SH-SY5Y (cell line): ENCODE measurements at regions not wholly inside any gene's neighbourhood (a gene's known extent, or its start where the extent isn't known, plus 50 kb on each side); places are given as distances from the start of the nearest gene placed in this dataset.

ENCODE experiments used
- GATA2 ChIP-seq: IDR thresholded peaks from 2 replicates; pipeline ENCODE4 v1.6.1; 2011; ENCODE audit warnings: mild to moderate bottlenecking, low read depth, low read length
- GATA3 ChIP-seq: IDR thresholded peaks from 2 replicates; pipeline ENCODE4 v1.6.1; 2011; ENCODE audit warnings: low read depth, mild to moderate bottlenecking, low read length, moderate library complexity

DNA sequence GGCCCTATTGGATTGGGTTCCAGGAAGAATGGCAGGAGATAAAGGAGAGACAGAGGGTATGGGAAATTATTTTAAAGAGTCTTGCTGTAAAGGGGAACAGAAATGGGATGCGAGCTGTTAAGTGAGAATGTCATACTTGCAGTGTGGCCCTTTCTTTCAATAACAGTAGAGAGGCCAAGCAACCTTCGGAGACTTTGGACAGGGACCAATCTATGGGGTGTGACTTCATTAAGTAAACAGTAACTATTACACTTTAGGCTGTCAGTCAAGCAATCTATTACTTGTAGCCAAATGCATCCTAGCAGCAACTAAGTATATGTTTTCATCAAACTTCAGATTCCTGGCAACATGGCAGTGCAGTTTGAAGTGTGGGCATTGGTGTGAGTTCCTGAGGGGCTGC, 376.2 kb upstream of the LARGE1 start:
- no peak for TF ChIP-seq GATA3
- TF ChIP-seq GATA2 = no peak

DNA sequence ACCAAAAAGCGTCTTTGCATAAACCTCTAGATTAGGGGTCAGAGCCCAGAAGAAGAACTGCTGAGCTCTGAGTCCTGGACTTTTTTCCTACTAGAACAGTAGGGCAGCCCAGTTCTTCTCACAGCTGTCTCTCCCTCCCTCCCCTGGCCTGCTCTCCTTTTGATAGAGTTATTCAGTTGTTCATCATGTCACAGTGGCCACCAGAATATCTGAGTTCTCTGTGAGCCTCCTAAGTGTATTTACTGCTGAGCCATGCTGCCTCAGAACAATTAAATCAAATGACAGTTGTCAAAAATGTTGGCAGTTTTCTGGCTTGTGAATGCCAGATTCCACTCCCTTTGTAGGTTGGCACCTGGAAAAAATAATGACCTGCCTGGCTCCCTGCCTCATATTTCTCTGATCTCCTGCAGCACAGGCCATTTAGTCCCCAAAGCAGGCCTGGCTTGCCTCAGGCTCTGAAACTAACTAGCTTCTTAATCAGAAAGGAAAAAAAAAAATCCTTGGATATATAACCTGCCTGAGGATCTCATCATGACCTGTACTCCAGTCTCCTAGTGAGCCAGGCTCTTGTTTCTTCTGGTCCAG, 377.4 kb upstream of the LARGE1 start:
- TF ChIP-seq GATA3 (no peak), GATA2 (no peak)

GRCh38 chr22:34299496-34299895, 379.2 kb upstream of the LARGE1 start:
- TF ChIP-seq GATA3 = no peak
- TF ChIP-seq GATA2 = no peak

DNA sequence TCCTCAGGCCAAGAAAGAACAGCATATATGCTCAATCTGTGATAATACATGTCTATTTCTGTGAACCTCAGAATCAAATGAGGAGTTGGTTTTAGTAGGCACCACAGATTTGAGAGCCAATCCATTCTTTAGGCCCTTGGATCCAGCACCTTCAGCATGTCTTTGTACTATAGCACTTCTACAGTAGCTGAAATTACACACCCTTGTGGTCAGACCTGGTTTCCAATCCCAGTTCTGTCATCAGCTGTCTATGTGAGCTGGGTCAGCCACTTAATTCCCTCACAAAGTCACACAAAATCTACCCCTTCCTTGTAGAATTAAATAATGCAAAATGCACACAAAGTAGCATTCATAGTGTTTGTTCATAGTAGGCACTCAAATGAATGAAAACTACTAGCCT, 381.3 kb upstream of the LARGE1 start:
- no peak for TF ChIP-seq GATA2
- no peak for TF ChIP-seq GATA3

DNA sequence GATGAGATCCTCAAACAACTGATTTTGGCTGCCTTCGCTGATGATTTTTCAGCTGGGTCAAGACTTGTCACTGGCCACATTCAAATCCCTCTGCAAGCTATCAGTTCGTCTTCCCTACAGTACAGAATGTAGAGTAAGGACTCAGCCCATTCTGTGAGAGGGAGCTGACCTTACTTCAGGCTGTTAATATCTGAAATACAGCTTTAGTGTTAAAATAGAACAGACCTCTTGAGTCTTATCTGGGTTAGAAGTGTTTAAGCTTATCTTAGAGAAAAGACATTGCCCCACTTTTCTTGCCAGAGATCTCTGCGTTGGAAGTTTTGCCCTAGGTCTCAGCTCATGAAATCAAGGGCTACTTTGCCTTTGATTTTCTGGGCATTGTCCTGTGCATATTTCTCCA, 383.4 kb upstream of the LARGE1 start:
- no peak for TF ChIP-seq GATA2
- no peak for TF ChIP-seq GATA3

GRCh38 chr22:34306361-34306760, 386.1 kb upstream of the LARGE1 start:
- no peak for TF ChIP-seq GATA3
- no peak for TF ChIP-seq GATA2

DNA sequence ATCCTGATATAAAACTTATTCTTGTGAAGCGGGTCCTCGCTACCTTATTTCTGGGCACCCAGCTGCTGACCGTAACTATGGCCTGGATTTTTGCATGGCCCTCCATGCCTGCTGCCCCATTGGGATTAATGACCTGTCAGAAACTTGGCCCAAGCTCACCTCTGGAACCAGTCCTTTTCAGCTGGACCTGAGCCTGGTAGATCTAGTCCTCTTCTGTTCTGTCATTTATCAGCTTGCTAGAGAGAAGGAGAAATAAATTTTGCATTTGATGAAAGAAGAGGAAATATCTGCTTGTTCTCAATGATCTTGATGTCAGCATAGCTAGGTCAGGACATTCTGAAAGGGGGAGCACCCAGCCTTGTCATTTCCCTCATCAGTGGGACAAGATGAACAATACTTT, 387.8 kb upstream of the LARGE1 start:
- no peak for TF ChIP-seq GATA2
- no peak for TF ChIP-seq GATA3

GRCh38 chr22:34319346-34319745, 399.1 kb upstream of the LARGE1 start:
- TF ChIP-seq GATA2 = no peak
- no peak for TF ChIP-seq GATA3

- TF ChIP-seq GATA2 = no peak
- no peak for TF ChIP-seq GATA3
Measured at GRCh38 chr22:34324763-34325162, 404.5 kb upstream of the LARGE1 start.

DNA sequence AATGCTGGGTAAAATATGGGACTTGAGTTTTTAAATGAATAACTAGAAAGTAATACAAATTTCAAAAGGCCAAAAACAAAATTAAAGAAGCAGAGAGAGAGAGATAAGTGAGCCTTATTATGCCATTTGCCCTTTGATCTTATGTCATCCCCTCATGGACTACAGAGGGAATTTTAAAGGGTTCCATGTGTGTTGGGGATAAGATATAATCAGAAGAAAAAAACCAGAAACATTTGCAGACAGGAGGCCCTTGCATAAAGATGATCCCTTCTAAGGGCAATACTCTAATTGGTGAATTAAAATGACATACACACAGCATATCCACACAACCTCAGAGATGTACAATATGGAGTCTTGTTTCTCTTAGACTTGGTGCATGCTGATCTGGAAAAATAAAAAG, 406.6 kb upstream of the LARGE1 start:
- TF ChIP-seq GATA3 (no peak), GATA2 (no peak)

- TF ChIP-seq GATA2 (no peak), GATA3 (no peak)
Measured at GRCh38 chr22:34330432-34330831, 410.2 kb upstream of the LARGE1 start.

GRCh38 chr22:34333285-34333684, 413.0 kb upstream of the LARGE1 start:
- no peak for TF ChIP-seq GATA3
- no peak for TF ChIP-seq GATA2

DNA sequence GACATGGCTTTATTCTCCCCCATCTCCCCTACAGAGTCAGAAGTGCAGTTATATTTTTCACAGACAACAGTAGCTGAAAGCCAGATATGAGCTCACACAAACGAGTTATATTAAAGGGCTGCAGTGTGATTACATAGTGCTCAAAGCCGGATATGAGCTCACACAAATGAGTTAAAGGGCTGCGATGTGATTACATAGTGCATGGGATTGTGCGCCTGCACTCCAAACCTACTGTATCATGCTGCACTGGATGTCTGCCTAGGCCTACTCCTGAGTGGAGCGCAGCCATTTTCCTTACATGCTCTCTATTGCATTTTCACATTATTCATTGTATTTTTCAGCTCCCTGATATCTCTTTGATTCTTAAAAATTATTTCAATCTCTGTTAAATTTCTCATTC, 414.6 kb upstream of the LARGE1 start:
- TF ChIP-seq GATA2 (no peak), GATA3 (no peak)

- no peak for TF ChIP-seq GATA2
Measured at GRCh38 chr22:34344702-34345101, 424.4 kb upstream of the LARGE1 start.

GRCh38 chr22:34354071-34354817, 434.0 kb upstream of the LARGE1 start:
- no peak for TF ChIP-seq GATA3
- TF ChIP-seq GATA2 = no peak

DNA sequence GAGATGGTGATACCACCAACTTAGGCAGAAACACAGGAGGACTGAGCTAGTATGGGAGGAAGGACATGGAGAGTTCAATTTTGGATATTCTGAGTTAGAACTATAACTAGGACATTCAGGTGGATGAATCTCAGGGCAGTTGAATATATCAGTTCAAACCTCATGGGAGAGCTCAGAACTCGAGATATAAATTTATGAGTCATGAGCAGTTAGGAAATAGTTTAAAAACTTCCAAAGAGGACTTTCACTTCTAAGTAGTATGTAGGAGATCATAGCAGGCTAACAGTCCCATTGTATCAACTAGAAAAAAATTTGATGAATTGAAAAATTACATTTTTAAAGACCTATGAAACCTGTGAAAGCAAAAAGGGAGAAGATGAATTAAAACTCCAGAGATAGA, 436.2 kb upstream of the LARGE1 start:
- TF ChIP-seq GATA3 (no peak), GATA2 (no peak)

- TF ChIP-seq GATA2 (no peak), GATA3 (no peak)
Measured at GRCh38 chr22:34370711-34371110, 450.4 kb upstream of the LARGE1 start.
